HG02759 (cell line): ENCODE measurements at regions not wholly inside any gene's neighbourhood (a gene's known extent, or its start where the extent isn't known, plus 50 kb on each side); places are given as distances from the start of the nearest gene placed in this dataset.

Source experiments
- ATAC-seq: cut with Tn5 transposase; IDR thresholded peaks from one replicate; pipeline ENCODE4 v1.9.1; 2021; ENCODE audit warnings: mild to moderate bottlenecking, moderate library complexity; ENCODE audit not compliant: unreplicated experiment

DNA sequence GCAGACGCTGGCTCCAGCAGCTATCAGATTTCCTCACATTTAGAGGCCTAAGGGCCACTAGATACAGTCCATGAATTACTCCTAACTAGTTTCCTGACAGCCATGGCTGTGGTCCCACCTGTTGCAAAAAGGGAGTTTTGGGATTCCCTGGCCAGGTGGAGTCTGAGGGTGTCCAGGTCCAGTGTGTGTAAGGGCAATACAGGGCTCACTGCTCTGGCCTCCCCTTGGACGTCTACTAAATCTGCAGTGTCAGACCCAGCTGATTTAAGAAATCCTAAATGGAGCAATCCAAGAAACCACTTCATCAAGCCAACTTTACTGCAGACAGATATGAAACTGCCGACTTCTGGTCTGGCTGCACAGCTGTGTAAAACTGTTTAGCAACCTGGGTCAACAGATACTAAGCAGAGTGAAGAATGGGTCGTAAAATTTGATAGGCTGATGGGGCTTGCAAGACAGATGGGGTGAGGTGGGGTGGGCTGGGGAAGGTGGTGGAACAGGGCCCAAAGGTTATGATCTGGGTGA is 116.4 kb downstream of the GADD45G start:
- ATAC-seq, result no peak

DNA sequence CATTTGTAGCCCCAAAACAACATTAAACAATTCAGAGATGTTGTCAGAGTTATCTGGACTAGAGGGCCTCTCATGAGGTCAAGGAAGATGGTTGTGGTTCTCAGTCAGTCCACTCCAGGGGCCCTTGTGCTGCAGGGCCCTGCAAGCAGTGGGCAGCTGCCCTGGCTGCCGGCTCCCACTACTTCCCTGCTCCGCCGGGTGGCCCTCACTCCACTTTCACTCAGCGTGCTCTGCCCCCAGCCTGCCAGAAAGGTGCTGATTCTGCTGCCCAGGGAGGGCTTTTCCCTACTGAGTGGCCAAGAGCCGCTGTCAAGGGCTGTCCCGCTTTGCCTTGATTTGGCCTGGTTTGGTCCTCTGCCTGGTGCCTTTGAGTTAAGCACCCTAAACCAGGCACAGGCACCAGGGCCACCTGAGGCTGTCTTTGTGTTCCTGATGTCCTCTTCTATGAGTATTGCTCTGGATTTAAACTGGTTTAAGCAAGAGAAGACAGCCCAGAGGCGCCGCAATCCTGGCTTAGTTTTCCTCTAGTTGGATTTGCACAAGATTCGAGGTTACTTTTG is 117.2 kb downstream of the GADD45G start:
- ATAC-seq, result no peak

DNA sequence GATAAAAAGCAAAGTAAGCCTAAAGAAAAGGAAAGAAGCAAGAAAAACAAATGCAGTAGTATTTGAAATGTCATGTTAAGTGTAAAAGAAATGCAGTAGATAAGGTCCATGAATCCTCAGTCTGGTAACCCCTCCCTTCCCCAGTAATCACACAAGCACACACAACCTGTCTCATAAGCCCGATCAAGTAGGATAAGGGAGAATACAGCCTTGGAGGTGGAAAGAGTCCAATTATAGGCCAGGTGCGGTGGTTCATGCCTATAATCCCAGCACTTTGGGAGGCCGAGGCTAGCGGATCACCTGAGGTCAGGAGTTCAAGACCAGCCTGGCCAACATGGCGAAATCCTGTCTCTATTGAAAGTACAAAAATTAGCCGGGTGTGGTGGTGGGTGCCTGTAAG is 117.9 kb downstream of the GADD45G start:
- ATAC-seq, result no peak

DNA sequence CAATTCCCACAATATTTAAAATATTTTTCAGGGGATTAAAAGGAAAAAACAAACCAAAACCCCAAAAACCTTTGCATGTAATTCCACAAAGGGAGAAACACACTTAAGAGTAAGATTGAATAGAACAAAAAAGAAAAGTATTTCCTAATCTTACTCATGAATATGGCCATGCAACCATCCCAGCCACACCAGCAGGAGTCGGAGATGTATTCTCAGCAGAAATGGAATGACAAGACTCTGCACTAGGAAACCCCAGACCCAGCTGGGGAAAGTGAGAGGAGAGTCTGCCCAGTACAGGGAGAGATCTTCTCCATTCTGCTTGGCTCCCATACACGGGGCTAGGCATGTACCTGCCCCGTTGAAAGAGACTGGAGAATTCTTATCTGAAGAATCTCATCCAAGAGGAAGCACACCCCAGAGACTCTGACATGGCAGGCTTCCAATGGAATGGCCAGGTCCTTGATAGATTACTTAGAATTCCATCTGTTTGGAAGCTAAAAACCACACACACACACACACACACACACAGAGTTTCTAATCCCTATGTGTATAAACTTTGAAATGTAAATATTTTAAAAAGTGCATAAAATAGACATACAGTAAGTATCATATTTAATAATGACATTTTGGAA is 118.8 kb downstream of the GADD45G start:
- ATAC-seq, result no peak

DNA sequence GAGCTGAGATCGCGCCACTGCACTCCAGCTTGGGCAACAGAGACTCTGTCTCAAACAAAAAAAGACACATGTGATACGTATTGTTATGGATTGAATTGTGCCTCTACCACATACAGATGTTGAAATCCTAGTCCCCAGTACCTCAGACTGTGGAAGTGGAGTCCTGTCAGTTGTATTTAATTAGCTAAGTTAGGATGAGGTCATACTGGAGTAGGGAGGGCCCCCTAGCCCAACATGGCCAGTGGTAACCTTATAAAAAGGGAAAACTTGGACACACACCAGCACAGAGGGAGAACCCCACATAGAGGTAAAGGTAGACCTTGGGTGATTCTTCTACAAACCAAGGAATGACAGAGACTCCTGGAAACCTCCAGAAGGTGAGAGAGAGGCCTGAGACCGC is 119.8 kb downstream of the GADD45G start:
- ATAC-seq, result no peak

DNA sequence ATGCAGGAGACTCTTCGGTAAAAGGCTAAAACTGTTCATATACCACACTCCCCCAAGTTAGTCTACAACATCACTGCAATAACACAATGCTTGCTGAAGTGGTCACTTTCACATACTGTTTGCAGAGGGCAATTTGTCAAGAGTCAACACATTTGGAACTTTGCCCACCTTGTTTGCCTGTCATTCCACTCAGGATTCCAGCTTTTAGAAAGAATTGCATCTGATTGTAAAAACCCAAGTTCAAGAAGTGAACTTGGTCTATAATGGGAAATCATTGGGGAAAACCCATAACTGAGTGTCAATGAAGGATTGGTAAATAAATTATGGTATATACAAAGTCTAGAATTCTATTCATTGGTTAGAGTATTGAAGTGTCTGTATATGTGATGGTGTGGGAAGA is 120.5 kb downstream of the GADD45G start:
- no peak for ATAC-seq

DNA sequence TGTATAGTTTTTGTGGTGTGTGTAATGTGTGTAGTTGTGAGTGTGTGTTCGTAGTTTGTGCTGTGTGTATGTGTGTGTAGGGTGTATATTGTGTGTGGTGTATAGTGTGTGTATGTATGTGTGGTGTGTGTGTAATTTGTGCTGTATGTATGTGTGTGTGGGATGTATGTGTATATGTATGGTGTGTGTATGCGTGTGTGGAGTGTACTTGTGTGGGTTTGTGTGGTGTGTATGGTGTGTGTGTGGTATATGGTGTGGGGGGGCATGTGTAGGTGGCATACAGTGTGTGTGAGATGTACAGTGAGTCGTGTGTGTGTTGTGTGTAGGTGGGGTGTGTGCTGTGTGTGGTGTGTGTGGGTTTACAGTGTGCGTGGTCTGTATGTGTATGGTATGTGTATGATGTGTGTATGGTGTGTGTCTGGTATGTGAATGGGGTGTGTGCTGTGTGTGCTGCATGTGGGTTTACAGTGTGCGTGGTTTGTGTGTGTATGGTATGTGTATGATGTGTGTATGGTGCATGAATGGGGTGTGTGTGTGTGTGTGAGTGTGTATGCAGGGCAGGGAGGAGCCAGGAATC is 125.2 kb downstream of the GADD45G start:
- no peak for ATAC-seq

DNA sequence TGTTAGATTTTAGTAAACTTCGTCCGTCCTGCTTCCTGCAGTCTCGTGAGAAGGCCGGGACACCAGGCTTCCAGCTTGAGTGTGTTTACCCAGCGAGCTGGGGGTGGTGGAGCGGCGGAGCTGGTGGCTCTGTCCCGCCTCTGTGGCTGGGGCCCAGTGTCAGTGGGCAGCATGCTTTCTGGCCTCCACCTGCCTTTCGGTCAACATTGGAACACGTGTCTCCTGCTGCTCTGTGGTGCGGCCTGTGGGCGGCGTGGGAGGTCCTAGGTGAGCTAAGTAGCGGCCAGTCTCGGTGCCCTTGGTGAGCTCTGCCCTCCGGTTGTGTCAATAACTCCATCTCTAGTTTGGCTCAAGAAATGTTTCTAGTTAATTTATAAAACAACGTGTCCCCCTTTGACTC is 125.9 kb downstream of the GADD45G start:
- no peak for ATAC-seq

DNA sequence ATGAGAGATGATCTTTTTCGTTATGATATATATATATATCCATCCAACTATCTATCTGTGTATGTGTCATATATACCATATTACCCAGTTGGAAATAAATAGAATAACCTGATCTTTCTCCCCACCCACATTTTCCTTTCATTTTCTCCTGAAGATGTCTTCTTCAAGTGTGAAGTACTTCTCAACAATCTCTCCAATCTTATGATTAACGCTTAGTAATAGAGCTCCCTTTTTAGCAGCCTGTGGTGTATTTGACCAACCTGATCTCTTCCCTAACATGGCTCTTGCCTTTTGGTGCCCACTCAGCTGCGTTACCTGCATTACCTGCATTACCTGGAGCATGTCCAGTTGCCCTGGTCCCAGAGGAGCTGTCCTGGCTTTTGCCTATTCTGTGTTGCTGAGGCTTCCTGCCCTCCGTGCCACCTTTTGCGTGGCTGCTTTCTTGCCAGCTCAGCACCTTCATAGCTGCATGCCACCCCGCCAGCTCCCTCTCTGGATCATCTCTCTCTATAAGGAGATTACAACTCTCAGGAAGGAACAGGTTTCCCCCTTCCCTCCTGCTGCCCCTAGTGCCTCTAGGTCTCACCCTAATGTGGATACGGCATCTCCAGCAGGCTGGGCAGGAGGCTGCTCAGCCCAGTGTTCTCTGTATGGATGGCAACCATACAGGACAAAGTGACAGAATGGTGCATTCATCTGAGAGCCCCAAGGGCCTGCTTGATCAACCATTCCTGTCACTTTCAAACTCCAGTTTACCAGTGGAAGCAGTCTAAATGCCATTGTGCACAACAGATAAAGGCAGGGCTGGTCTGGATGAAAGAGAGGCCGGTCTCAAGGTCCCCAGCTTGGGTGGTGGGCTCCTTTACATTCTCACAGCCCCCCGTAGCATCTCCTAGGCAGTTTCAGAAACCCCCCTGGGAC is 126.7 kb downstream of the GADD45G start:
- ATAC-seq, result no peak

DNA sequence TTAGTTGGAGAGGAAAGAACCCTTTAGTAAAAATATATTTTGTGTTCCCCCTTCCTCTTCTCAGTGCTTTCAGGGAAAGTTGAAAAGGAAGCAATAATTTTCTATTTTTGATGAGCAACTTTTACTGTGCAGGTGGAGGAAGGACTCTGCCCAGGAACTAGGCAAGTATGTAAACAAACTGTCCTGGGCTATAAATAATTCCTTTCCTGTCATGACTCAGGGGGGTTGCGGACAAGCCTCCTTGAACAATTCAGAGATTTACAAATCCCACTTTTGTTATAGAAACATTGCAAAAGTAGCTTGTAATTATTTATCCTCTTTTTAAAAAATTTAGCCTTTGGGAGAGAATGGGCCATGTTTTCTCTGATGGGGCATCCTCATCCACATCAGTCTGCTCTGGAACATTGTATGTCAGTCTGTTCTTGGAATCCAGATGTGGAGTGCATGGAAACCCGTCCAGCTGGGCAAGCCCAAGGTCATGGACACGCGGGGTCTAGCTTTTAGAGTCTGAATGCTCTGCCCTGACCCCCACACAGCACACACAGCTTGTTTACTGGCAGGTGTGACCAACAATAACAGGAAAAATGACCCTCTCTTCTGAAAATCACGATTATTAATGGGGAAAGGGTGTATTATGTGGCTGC is 127.6 kb downstream of the GADD45G start:
- ATAC-seq, result no peak

DNA sequence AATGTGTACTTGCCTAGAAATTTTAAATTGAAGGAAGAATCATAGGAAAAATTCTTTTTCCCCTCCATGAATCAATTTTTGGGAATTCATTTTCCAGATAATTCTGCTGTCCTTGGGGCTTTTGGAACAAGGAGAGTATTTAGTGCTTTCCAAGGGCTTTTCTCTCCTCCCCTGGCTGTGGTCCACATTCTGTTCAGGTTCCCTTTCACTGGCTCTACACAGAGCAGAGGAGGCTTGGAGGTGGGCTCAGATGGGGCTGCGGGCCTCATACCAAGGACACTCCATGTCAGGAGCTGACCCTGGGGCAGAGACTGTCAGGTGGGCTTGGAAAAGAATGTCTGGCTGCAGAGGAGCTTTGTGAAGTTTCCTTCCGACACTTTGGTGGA is 128.1 kb downstream of the GADD45G start:
- no peak for ATAC-seq

DNA sequence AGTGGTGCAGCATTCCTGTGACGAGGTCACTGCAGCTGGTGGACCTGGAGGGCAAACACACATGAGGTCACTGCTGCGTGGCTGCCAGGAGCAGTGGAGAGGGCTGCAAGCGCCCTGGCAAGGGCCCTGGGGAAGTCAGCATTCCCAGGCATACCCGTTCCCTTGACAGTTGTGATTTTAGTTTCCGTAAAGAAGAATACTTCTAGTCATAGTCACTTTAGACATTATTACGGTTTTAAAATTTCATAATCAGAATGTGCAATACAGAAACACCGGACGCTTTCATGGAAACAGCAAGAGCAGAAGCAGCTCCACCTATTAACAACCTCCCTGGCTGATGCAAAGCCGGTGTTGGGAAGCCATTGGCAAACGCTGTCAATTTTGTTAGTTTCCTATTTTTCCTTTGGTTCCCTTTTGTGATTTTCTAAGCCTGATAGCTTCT is 129.8 kb downstream of the GADD45G start:
- no peak for ATAC-seq

DNA sequence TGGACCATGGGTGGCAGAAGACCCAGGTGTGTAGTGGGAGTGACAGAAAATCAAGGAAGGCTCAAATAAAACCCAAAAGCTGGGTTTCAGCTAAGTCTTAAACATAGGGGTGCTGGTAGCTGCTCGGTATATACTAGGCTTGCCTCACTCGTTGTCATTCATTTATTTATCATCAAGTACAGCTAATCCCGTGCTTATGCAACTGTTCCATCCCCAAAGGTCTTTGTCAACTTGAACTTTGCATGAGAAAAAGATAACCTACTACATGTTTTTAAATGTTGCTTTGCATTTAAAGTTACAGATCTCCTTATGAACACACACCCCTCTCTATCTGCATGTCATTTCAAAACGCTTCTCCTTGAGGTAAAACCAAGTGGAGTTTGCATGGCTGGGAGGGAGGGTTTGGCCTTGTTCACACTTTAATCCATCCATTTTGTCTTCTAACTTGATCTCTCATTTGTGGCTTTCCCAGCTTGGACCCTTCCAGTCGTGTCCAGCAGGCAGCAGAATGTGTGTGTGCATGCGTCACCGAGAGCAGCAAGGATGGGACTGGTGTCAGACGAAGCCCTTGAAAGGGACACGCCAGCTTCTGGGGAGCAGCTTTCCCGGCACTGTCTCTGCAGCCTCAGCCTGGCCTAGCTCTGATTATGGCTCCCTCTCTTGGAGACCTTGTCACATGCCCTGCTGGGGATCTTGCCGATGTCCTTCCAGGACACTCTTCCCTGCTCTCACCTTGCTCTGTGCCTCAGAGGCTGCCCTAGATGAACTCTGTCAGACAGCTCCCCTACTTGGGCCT is 133.5 kb downstream of the GADD45G start:
- no peak for ATAC-seq

DNA sequence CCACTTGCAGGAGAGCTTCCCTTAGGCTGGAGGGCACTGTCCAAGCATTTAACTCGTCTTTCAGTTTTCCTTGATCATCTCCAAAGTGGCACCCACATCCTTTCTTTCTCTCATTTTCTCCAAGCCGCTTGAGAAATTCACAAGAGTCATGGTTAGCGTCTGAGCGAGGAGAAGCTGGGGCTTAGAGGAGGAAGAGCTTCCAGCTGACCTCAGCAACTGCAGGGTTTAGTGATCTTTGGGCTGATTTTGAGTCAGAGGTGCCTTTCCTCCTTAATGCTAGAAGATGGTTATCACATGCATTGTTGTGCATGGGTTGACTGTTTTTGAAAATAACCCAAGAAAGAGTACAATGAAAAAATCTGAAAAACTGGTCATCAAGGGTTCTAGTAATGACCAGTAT is 134.7 kb downstream of the GADD45G start:
- no peak for ATAC-seq

DNA sequence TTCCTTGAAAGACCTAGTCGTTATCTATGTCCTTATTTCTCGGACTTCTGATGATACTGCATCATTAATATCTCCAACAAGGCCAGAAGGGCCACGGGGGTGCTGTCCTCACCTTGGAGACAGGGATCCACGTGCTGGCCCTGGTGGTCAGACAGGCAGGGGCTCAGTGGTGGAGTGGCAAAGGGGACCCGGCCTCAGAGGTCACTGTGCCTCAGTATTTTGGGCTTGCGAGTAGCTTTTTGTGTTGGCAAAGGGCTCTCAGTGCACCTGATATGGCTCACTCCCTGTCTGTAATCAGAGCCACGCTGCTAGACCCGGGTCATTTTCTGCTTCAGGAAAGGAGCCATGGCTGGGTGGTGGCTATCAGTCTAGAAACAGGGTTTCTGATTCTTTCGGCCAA is 135.1 kb downstream of the GADD45G start:
- ATAC-seq, result no peak

DNA sequence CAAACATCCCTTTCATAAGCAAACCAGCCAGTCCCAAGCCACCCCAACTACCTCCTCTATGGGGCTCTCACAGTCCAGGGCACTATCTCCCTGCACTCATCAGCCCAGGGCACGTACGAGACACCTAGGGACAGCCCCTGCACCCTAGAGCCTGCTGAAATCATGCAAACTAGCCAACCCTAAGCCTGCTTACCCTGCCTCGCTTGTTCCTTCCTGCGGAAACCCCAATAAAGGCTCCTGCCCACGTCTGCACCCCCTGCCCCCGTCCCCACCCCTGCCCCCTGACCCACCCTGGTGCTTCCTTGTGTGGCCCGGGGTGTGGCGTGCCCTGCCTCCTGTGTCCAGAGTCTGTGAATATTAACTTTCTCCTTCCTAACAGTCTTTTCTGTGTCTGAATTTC is 135.9 kb downstream of the GADD45G start:
- ATAC-seq, result peak; percentile 60

DNA sequence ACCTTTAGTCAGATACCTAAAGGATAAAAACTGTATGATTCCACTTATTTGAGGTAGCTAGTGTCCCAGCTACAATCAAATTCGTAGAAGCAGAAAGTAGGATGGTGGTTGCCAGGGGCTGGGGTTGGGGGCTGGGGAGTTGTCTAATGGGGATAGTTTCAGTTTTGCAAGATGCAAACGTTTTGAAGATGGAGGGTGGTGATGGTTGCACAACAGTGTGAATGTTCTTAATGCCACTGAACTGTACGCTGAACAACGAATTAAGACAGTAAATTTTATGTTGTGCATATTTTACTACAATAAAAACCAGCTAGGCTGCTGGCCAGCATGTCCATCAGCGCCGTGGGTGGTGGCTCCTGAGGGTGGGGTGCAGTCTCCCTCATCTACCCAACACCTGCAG is 137.8 kb downstream of the GADD45G start:
- no peak for ATAC-seq

DNA sequence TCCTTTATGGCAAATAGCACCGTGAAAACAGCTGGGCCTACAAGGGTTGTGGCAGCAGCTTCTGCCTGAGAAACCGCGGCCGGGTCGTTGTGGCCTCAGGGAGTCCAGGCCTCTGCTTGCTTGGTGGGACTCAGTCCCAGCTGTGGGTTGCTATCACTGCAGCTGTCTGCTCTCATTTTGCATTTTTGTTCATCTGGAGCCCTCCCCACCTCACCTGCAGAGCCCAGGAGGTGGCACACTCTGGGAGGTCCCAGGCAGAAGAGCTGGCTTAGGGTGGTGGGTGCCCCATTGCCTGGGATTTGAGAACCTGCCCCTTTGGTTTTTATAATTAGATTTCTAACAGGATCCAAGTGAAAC is 138.4 kb downstream of the GADD45G start:
- peak; percentile 66 for ATAC-seq

DNA sequence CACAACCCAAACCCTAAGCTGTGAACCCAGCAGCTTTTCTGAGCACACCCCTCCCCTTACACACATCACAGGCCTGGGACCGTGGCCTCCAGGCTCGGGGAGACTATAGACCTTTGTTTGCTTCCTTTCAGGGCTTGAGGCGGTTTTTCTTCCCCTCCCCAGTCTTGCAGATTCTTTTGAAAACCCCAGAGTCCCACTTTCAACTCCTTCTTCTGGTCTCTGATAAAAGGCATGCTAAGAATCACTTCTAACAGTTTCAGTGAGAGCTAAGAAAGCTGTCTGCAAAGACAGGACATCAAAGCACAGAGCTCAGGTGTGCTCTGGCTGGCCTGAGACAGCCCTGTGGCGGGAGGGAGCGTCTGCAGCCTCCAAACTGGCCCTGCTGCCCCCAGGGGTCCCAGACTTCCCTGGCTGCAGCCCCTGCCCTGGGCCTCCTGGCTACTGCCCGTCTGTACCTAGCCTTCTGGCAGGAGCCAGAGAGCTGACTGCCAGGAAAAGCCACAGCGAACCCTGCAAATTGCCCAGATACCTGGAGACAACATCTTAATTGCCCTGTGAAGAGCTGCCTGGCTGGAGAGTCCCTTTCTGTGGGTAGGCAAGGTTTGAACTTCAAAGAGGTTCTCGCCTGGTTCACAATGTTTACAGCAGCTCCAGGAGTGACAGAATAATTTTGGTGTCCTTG is 138.9 kb downstream of the GADD45G start:
- ATAC-seq, result peak; percentile 47

DNA sequence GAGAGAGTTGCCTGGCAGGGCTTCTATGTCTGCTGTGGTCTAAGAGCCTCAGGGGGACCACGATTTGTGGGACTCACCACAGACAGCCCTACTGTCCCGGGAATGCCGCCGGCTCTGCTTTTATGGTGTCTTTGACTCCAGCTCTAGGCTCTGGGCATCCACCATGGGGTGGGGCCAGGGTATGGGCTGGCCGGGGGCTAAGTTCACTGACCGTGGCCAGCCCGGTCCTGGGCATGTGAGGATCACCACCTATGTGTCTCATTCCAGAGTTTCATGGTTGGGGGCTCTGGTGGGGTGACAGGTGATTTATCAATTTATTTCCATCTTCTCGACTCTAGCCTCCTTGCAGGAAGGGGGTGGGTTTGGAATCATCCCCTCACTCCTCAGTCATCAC is 139.4 kb downstream of the GADD45G start:
- no peak for ATAC-seq
